ENCODE measurements at regions not wholly inside any gene's neighbourhood (a gene's known extent, or its start where the extent isn't known, plus 50 kb on each side); places are given as distances from the start of the nearest gene placed in this dataset.

DNA sequence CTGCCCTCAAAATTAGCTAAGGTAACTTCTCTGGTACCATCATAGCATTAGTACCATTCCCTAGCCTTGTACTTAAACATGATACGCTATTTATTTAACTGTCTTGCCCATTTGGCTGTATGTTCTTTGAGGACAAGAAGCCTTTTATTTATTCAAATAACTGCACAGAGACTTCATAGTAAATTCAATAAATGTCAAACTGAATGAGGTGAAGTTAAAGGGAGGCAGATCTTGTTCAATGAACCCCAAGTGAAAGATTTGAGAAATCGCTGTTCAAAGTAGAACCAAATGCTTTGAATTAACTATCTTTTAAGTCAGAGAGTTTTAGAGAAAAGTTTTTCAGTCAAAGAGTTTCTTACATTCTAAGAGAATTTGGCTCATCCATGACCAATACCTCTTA is 203.6 kb downstream of the GXYLT1 start:
- H3K4me3 ChIP-seq (ENCODE audit: low read depth, low read length): no peak overlapping the region
- TF ChIP-seq, protein P1, sequence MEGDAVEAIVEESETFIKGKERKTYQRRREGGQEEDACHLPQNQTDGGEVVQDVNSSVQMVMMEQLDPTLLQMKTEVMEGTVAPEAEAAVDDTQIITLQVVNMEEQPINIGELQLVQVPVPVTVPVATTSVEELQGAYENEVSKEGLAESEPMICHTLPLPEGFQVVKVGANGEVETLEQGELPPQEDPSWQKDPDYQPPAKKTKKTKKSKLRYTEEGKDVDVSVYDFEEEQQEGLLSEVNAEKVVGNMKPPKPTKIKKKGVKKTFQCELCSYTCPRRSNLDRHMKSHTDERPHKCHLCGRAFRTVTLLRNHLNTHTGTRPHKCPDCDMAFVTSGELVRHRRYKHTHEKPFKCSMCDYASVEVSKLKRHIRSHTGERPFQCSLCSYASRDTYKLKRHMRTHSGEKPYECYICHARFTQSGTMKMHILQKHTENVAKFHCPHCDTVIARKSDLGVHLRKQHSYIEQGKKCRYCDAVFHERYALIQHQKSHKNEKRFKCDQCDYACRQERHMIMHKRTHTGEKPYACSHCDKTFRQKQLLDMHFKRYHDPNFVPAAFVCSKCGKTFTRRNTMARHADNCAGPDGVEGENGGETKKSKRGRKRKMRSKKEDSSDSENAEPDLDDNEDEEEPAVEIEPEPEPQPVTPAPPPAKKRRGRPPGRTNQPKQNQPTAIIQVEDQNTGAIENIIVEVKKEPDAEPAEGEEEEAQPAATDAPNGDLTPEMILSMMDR (IDR thresholded peaks at IDR 0.05; ENCODE audit: borderline replicate concordance, insufficient read depth, low read depth, low read length): no peak

DNA sequence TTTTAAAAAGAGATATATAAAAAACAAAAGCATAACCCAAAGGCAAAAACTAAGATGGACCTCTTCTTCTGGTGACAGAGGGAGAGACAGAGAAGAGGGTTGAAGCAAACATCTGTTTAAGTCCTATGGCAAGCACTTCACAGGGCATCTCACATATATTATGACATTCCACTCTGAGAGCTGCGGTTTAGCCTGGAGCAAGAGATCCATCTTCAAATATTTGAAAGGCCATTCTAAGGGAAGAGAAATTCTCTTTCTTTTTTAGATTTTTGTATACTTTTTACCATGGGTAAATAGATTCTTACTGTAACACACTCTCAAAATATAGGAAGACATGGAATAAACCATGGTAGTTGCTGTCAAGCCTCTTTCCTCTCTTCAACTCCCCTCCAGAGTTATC is 204.1 kb downstream of the GXYLT1 start:
- TF ChIP-seq, protein P1 (IDR thresholded peaks at IDR 0.05; ENCODE audit: borderline replicate concordance, insufficient read depth, low read depth, low read length): no peak
- no peak overlapping the region for H3K4me3 ChIP-seq (ENCODE audit: low read depth, low read length)

DNA sequence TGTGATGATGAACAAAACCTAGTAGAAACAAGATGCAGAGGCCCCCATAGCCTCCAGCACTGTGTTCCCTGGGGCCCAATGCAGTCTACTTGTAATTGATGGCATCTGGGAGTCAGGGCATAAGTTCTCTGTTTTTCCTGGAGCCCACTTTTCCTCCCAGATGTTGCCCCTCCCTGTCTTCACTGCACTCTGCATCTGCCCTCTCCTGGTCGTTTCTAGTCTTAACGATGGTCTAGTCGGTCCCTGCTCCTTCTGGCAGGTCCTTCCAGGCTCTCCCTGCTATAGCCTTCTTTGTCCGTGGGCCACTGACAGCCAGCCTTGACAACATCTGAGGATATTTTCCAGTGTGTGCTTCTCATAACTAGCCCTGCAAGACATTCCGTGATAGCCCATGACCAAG is 208.3 kb downstream of the GXYLT1 start:
- TF ChIP-seq, protein P1 (IDR thresholded peaks at IDR 0.05; ENCODE audit: borderline replicate concordance, insufficient read depth, low read depth, low read length): no peak
- H3K4me3 ChIP-seq (ENCODE audit: low read depth, low read length): no peak overlapping the region

DNA sequence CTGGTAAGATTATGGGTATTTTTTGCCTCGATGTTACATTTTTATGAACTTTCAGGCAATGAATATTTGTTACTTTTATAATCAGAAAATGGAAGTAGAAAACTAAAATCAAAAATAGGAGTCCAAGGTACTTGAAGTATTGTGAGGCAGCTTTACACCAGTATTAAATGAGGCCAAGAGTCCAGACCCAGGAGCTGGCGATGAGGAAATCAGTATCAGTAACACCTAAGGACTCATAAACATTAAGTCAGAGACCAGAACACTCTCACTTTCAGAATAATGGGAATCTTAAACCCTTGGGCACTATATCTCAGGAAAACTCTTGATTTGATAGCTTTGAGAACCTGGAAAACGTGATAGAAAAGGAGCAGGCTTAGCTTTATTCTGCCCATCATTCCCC is 208.8 kb downstream of the GXYLT1 start:
- TF ChIP-seq, protein P1 (IDR thresholded peaks at IDR 0.05; ENCODE audit: borderline replicate concordance, insufficient read depth, low read depth, low read length): no peak
- H3K4me3 ChIP-seq (ENCODE audit: low read depth, low read length): no peak overlapping the region

DNA sequence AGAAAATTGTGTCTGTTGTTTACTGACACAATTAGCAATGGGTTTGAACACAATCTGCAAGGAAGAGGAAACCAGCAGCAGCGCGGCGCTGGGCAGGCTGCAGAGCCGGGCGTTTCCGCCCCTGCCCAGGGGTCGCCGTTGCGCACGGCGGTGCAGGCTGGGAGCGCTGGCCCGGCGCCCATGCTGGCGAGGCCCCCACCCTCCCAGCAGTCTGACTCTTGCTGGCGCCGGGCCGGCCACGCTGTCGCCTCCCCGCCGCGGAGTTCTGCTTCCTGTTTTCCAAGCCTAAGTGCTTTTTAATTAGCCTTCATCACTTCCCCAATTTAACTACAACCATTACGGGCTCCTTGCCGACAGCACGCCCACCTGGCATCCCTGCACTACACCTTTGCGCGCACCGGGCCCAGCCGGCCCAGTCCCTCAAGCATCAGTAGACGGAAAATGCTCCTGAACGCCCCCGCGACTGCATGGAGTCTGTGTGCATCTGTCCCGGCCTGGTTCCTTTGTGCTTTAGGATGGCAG is 212.1 kb downstream of the GXYLT1 start:
- no peak overlapping the region for H3K4me3 ChIP-seq (ENCODE audit: low read depth, low read length)
- TF ChIP-seq, protein P1 (IDR thresholded peaks at IDR 0.05; ENCODE audit: borderline replicate concordance, insufficient read depth, low read depth, low read length): no peak

DNA sequence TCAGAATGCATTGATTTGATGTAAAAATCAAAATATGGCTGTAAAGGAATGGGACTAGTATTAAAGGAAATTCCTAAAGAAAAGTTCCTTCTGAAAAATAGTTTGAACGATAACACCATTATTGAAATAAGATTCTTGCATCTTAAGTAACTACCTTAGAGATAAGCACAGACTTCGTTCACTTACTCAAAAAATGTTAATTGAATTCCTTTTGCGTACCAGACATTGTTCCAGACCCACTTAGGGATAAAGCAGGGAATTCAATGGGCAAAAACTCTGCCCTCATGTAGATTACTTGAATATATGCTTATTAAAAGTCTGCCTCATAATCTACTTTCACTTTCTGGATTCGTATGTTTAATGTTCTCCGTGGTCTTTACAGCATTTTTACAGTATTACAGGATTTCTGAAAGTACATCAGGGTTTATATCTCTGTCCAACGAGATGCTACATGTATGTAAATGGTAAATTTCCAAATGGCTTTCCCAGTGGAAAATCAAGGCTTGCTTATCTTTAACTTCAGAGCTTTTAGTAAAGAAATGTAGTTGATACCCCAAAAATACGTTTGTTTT is 213.7 kb downstream of the GXYLT1 start:
- H3K4me3 ChIP-seq (ENCODE audit: low read depth, low read length): no peak overlapping the region

DNA sequence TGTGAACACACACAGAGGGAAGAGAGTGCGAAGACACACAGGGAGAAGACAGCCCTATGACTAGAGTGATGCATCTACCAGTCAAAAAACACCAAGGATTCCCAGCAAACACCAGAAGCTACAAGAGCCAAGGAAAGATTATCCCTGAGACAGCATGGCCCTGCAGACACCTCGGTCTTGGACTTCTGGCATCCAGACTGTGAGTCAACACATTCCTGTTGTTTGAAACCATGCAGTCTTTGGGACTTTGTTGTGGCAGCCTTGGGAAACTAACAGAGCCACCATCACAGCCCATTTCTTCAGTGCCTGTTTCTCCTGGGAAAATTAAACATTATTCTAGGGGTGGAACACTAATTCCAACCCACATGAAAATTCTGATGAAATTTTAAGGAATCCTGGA is 220.6 kb downstream of the GXYLT1 start:
- TF ChIP-seq, protein P1 (IDR thresholded peaks at IDR 0.05; ENCODE audit: borderline replicate concordance, insufficient read depth, low read depth, low read length): no peak
- no peak overlapping the region for H3K4me3 ChIP-seq (ENCODE audit: low read depth, low read length)

More for the DNA sequence above, 213.7 kb downstream of the GXYLT1 start:
- TF ChIP-seq, protein P1 (IDR thresholded peaks at IDR 0.05; ENCODE audit: borderline replicate concordance, insufficient read depth, low read depth, low read length): no peak

Measured in GM12875 (cell line).